OCI-LY7 (cell line): ENCODE measurements at regions not wholly inside any gene's neighbourhood (a gene's known extent, or its start where the extent isn't known, plus 50 kb on each side); places are given as distances from the start of the nearest gene placed in this dataset.

Experiments
- CTCF ChIP-seq: fragments of 200-600 bp; sonication (generic); conservative IDR thresholded peaks from 2 replicates; pipeline ENCODE4 v1.5.1; 2014; ENCODE audit warnings: mild to moderate bottlenecking, antibody characterized with exemption, low read length, moderate library complexity, mixed read lengths
- EZH2phosphoT487 ChIP-seq: fragments of 200-600 bp; sonication (generic); IDR thresholded peaks from 2 replicates; pipeline ENCODE4 v1.6.1; 2018; ENCODE audit warnings: low read depth, borderline replicate concordance, mild to moderate bottlenecking, mixed run types, antibody characterized with exemption, low read length, moderate library complexity, mixed read lengths

- TF ChIP-seq CTCF = no peak
- TF ChIP-seq EZH2phosphoT487 = no peak
Observed at GRCh38 chrX:124282580-124282979, 49.9 kb upstream of the TEX13D start.
